Ishikawa (cell line): ENCODE measurements at regions not wholly inside any gene's neighbourhood (a gene's known extent, or its start where the extent isn't known, plus 50 kb on each side); places are given as distances from the start of the nearest gene placed in this dataset.

Experiments
- CEBPB ChIP-seq: IDR thresholded peaks from 2 replicates; pipeline ENCODE4 v1.6.1; 2012
- EP300 ChIP-seq: IDR thresholded peaks from 2 replicates; pipeline ENCODE4 v1.6.1; 2012; ENCODE audit warnings: borderline replicate concordance
- FOXM1 ChIP-seq: IDR thresholded peaks from 2 replicates; pipeline ENCODE4 v1.6.1; 2012; ENCODE audit warnings: low read depth, borderline replicate concordance
- MAX ChIP-seq: IDR thresholded peaks from 2 replicates; pipeline ENCODE4 v1.6.1; 2012
- NFIC ChIP-seq: IDR thresholded peaks from 2 replicates; pipeline ENCODE4 v1.6.1; 2012
- RAD21 ChIP-seq: IDR thresholded peaks from 2 replicates; pipeline ENCODE4 v1.6.1; 2012; ENCODE audit warnings: low read depth
- REST ChIP-seq: IDR thresholded peaks from 2 replicates; pipeline ENCODE4 v1.6.1; 2012; ENCODE audit warnings: low read depth, mild to moderate bottlenecking
- TAF1 ChIP-seq: IDR thresholded peaks from 2 replicates; pipeline ENCODE4 v1.6.1; 2012; ENCODE audit warnings: low read depth, mild to moderate bottlenecking
- TEAD4 ChIP-seq: IDR thresholded peaks from 2 replicates; pipeline ENCODE4 v1.6.1; 2012
- YY1 ChIP-seq: IDR thresholded peaks from 2 replicates; pipeline ENCODE4 v1.6.1; 2012; ENCODE audit warnings: low read depth
- ZBTB7A ChIP-seq: IDR thresholded peaks from 2 replicates; pipeline ENCODE4 v1.6.1; 2012; ENCODE audit warnings: low read depth

- no peak for TF ChIP-seq EP300
- no peak for TF ChIP-seq ZBTB7A
- no peak for TF ChIP-seq MAX
- TF ChIP-seq YY1, result no peak
- no peak for TF ChIP-seq TEAD4
- no peak for TF ChIP-seq NFIC
- TF ChIP-seq TAF1, result no peak
- no peak for TF ChIP-seq FOXM1
- TF ChIP-seq CEBPB, result no peak
- no peak for TF ChIP-seq REST
- no peak for TF ChIP-seq RAD21
Observed at GRCh38 chr2:12325806-12326205, 390.9 kb upstream of the TRIB2 start.
